Activated CD4-positive, alpha-beta T cell treated with anti-CD3 and anti-CD28 coated beads for 48 hours (primary cell): ENCODE measurements at regions not wholly inside any gene's neighbourhood (a gene's known extent, or its start where the extent isn't known, plus 50 kb on each side); places are given as distances from the start of the nearest gene placed in this dataset.
A peak's percentile ranks its signal among the peaks of the same experiment; 100 is the strongest.

Experiments used
- DNase-seq: peaks from one replicate; pipeline ENCODE4 v3.0.0-alpha.2; 2020

GRCh38 chr10:111203615-111204014 is 126.8 kb downstream of the ADRA2A start:
- DNase-seq: no peak

- DNase-seq: no peak
Observed at GRCh38 chr10:111204838-111205237, 128.0 kb downstream of the ADRA2A start.

GRCh38 chr10:111206521-111206920 is 129.7 kb downstream of the ADRA2A start:
- DNase-seq: no peak

GRCh38 chr10:111207500-111207899 is 130.7 kb downstream of the ADRA2A start:
- DNase-seq: peak; percentile 33

GRCh38 chr10:111208951-111209350 is 132.1 kb downstream of the ADRA2A start:
- no peak for DNase-seq

GRCh38 chr10:111209692-111210091 is 132.9 kb downstream of the ADRA2A start:
- DNase-seq: no peak

- no peak for DNase-seq
Observed at GRCh38 chr10:111211241-111211640, 134.4 kb downstream of the ADRA2A start.

GRCh38 chr10:111211706-111212105 is 134.9 kb downstream of the ADRA2A start:
- no peak for DNase-seq

GRCh38 chr10:111221682-111222480 is 145.1 kb downstream of the ADRA2A start:
- no peak for DNase-seq

GRCh38 chr10:111222961-111223360 is 146.1 kb downstream of the ADRA2A start:
- no peak for DNase-seq

GRCh38 chr10:111231779-111232178 is 154.9 kb downstream of the ADRA2A start:
- DNase-seq: no peak

- no peak for DNase-seq
Observed at GRCh38 chr10:111233439-111233838, 156.6 kb downstream of the ADRA2A start.

- no peak for DNase-seq
Observed at GRCh38 chr10:111234234-111234913, 157.5 kb downstream of the ADRA2A start.

- DNase-seq: no peak
Observed at GRCh38 chr10:111234914-111235302, 158.1 kb downstream of the ADRA2A start.

- no peak for DNase-seq
Observed at GRCh38 chr10:111240348-111240747, 163.5 kb downstream of the ADRA2A start.

GRCh38 chr10:111243126-111243525 is 166.3 kb downstream of the ADRA2A start:
- no peak for DNase-seq

- DNase-seq: no peak
Observed at GRCh38 chr10:111246136-111246535, 169.3 kb downstream of the ADRA2A start.

- DNase-seq: no peak
Observed at GRCh38 chr10:111246814-111247452, 170.1 kb downstream of the ADRA2A start.

GRCh38 chr10:111247781-111248389 is 171.1 kb downstream of the ADRA2A start:
- no peak for DNase-seq

GRCh38 chr10:111249925-111250324 is 173.1 kb downstream of the ADRA2A start:
- no peak for DNase-seq

GRCh38 chr10:111261081-111261615 is 184.3 kb downstream of the ADRA2A start:
- DNase-seq: no peak

GRCh38 chr10:111265341-111265740 is 188.5 kb downstream of the ADRA2A start:
- DNase-seq: no peak

- DNase-seq: no peak
Observed at GRCh38 chr10:111266165-111266564, 189.3 kb downstream of the ADRA2A start.
